ENCODE measurements at regions not wholly inside any gene's neighbourhood (a gene's known extent, or its start where the extent isn't known, plus 50 kb on each side); places are given as distances from the start of the nearest gene placed in this dataset.

GRCh38 chr16:63612462-63613227, 1509.2 kb downstream of the CDH11 start:
- no peak for TF ChIP-seq CTCF (IDR thresholded peaks at IDR 0.05)
- H3K27me3 Mint-ChIP-seq (ENCODE audit: unreplicated experiment): peaks cover 2% of the 10 kb centered on the region
- H3K9me3 Mint-ChIP-seq (ENCODE audit: unreplicated experiment): peaks cover 31% of the 10 kb centered on the region
- no peak overlapping the region for H3K4me3 Mint-ChIP-seq (ENCODE audit: unreplicated experiment)
- no peak overlapping the region for H3K27ac Mint-ChIP-seq (ENCODE audit: unreplicated experiment)
- peaks cover 8% of the 10 kb centered on the region for H3K4me1 Mint-ChIP-seq (ENCODE audit: unreplicated experiment)
- no peaks in the 10 kb centered on the region for H3K36me3 Mint-ChIP-seq (ENCODE audit: unreplicated experiment)
- no peak for DNase-seq (ENCODE audit: extremely low spot score, unreplicated experiment)

GRCh38 chr16:63606778-63607177, 1515.1 kb downstream of the CDH11 start:
- H3K27me3 Mint-ChIP-seq (ENCODE audit: unreplicated experiment): peaks cover 13% of the 10 kb centered on the region
- no peak for TF ChIP-seq CTCF (IDR thresholded peaks at IDR 0.05)
- no peak overlapping the region for H3K4me3 Mint-ChIP-seq (ENCODE audit: unreplicated experiment)
- peaks cover 11% of the 10 kb centered on the region for H3K9me3 Mint-ChIP-seq (ENCODE audit: unreplicated experiment)
- no peaks in the 10 kb centered on the region for H3K4me1 Mint-ChIP-seq (ENCODE audit: unreplicated experiment)
- no peak overlapping the region for H3K27ac Mint-ChIP-seq (ENCODE audit: unreplicated experiment)
- DNase-seq (ENCODE audit: extremely low spot score, unreplicated experiment): no peak
- H3K36me3 Mint-ChIP-seq (ENCODE audit: unreplicated experiment): no peaks in the 10 kb centered on the region

DNA sequence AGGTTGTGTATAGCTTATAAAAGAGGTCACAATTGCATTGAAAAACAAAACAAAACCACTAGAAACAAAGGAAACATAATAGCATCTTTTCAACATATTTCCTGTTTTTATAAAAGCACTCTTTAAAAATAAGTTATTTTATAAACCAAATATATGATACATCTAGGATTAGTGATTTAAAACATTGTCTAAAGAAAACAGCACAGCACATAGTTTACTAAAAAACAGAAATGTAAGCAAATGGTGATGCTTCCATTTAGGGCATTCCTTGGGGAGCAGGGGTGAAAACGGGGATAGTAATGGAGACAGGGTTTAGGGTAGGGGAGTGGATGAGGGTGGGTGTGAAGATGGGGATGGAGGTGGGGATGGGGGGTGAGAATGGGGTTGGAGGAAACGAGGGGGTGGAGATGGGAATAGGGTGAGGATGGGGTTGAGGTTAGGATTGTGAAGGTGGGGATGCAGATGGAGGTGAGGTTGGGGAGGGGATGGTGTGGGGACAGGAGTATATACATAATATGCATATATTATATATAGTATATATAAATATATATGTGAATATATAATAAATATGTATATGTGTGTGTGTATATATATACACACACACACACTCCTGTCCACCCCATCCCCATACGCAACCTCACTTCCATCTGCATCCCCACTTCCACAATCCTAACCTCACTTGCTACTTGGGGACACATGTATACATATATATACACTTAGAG, 1519.5 kb downstream of the CDH11 start:
- no peak for TF ChIP-seq CTCF (IDR thresholded peaks at IDR 0.05)
- Mint-ChIP-seq H3K4me3 (ENCODE audit: unreplicated experiment) (no peak overlapping the region), H3K9me3 (ENCODE audit: unreplicated experiment) (no peaks in the 10 kb centered on the region), H3K36me3 (ENCODE audit: unreplicated experiment) (no peaks in the 10 kb centered on the region), H3K27ac (ENCODE audit: unreplicated experiment) (no peak overlapping the region), H3K4me1 (ENCODE audit: unreplicated experiment) (no peaks in the 10 kb centered on the region), H3K27me3 (ENCODE audit: unreplicated experiment) (peaks cover 27% of the 10 kb centered on the region)
- DNase-seq (ENCODE audit: extremely low spot score, unreplicated experiment): no peak

DNA sequence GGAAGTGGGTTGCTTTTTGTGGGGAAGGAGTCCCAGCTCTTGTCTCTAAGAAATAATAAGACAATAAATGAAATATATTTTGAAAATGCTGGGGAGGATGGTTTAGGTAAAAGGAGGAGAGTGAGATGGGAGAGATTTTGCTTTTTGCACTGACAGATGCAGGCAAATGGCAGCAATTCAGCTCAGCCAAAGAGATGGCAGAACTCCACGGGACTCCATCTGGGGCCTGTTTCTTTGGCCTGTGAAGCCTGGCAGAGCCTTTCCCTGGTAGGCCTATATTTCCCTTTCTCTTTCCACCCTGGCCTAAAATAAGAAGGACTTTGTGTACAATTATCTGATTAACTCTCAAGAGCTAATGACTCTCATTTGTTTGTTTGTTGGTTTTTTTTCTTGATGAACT, 1525.1 kb downstream of the CDH11 start:
- TF ChIP-seq CTCF (IDR thresholded peaks at IDR 0.05): no peak
- Mint-ChIP-seq H3K4me3 (ENCODE audit: unreplicated experiment) (no peak overlapping the region), H3K27ac (ENCODE audit: unreplicated experiment) (no peak overlapping the region), H3K36me3 (ENCODE audit: unreplicated experiment) (no peaks in the 10 kb centered on the region), H3K27me3 (ENCODE audit: unreplicated experiment) (peaks cover 16% of the 10 kb centered on the region), H3K9me3 (ENCODE audit: unreplicated experiment) (no peaks in the 10 kb centered on the region), H3K4me1 (ENCODE audit: unreplicated experiment) (no peaks in the 10 kb centered on the region)
- DNase-seq (ENCODE audit: extremely low spot score, unreplicated experiment): no peak

- DNase-seq (ENCODE audit: extremely low spot score, unreplicated experiment): no peak
- H3K27ac Mint-ChIP-seq (ENCODE audit: unreplicated experiment): no peak overlapping the region
- no peaks in the 10 kb centered on the region for H3K36me3 Mint-ChIP-seq (ENCODE audit: unreplicated experiment)
- no peaks in the 10 kb centered on the region for H3K4me1 Mint-ChIP-seq (ENCODE audit: unreplicated experiment)
- no peak overlapping the region for H3K4me3 Mint-ChIP-seq (ENCODE audit: unreplicated experiment)
- no peaks in the 10 kb centered on the region for H3K27me3 Mint-ChIP-seq (ENCODE audit: unreplicated experiment)
- TF ChIP-seq CTCF (IDR thresholded peaks at IDR 0.05): no peak
- H3K9me3 Mint-ChIP-seq (ENCODE audit: unreplicated experiment): no peaks in the 10 kb centered on the region
Observed at GRCh38 chr16:63592852-63593251, 1529.0 kb downstream of the CDH11 start.
